Panc1 (cell line): ENCODE measurements at regions not wholly inside any gene's neighbourhood (a gene's known extent, or its start where the extent isn't known, plus 50 kb on each side); places are given as distances from the start of the nearest gene placed in this dataset.

Experiments
- ATAC-seq: fragments of 200-7000 bp; cut with Tn5 transposase; 2 replicates; pipeline ENCODE4 v1.9.1; 2020; ENCODE audit warnings: mild to moderate bottlenecking, moderate library complexity
- BruUV-seq: library from RNA; stranded (reverse); fragments of 400-500 nt; replicated peaks from 2 replicates; lab custom pipeline; 2021; lab: Mats Ljungman, UMichigan
- CTCF ChIA-PET: fragments of 300-600 bp; sonication (Branson Sonifier 250); formaldehyde crosslinking; loops from one replicate; lab custom pipeline; 2022; ENCODE audit warnings: antibody characterized with exemption; lab: Charles Lee
- POLR2A ChIA-PET: fragments of 300-600 bp; sonication (Branson Sonifier 250); formaldehyde crosslinking; loops from one replicate; lab custom pipeline; 2022; ENCODE audit warnings: antibody characterized with exemption; lab: Charles Lee
- DNase-seq: peaks from one replicate; pipeline ENCODE4 v3.0.0-alpha.2; 2010; ENCODE audit warnings: low read depth, low spot score
- H3K27ac ChIP-seq: 2 replicates; pipeline ENCODE4 v1.5.1; 2011; ENCODE audit warnings: mild to moderate bottlenecking, low read length, inconsistent platforms
- H3K27me3 ChIP-seq: fragments of 200-500 bp; sonication (Bioruptor generic); 2 replicates; pipeline ENCODE4 v1.6.0; 2014; ENCODE audit warnings: low read length, inconsistent platforms; ENCODE audit not compliant: control insufficient read depth, insufficient read depth
- H3K36me3 ChIP-seq: fragments of 200-500 bp; sonication (Bioruptor generic); 2 replicates; pipeline ENCODE4 v1.5.1; 2014; ENCODE audit warnings: inconsistent platforms, mild to moderate bottlenecking, low read length, moderate library complexity; ENCODE audit not compliant: control insufficient read depth, insufficient read depth
- H3K4me1 ChIP-seq: 2 replicates; pipeline ENCODE4 v1.5.1; 2011; ENCODE audit warnings: inconsistent platforms, mild to moderate bottlenecking, low read length, moderate library complexity; ENCODE audit not compliant: control insufficient read depth, insufficient read depth
- H3K4me3 ChIP-seq, 2 experiments: 2 replicates each; pipeline ENCODE4 v1.5.1; 2011 to 2012; ENCODE audit warnings: low read depth in 2 of 2, low read length in 2 of 2, mild to moderate bottlenecking in 2 of 2, inconsistent platforms in 1 of 2, moderate library complexity in 1 of 2
- H3K9me3 ChIP-seq: fragments of 200-500 bp; sonication (Bioruptor generic); 2 replicates; pipeline ENCODE4 v1.5.1; 2014; ENCODE audit warnings: low read depth, mild to moderate bottlenecking, inconsistent platforms, low read length, moderate library complexity; ENCODE audit not compliant: control insufficient read depth, insufficient read depth
- CTCF ChIP-seq: fragments of 450-650 bp; IDR thresholded peaks from 2 replicates; pipeline ENCODE4 v1.5.1; 2017; ENCODE audit warnings: mild to moderate bottlenecking
- POLR2AphosphoS5 ChIP-seq: IDR thresholded peaks from 2 replicates; pipeline ENCODE4 v1.6.1; 2012; ENCODE audit warnings: mild to moderate bottlenecking, low read depth, low read length, moderate library complexity
- REST ChIP-seq, 2 experiments: IDR thresholded peaks; 2 replicates each; pipeline ENCODE4 v1.6.1; 2011 to 2012; ENCODE audit warnings: low read depth in 2 of 2, control low read depth in 1 of 2, low read length in 1 of 2, mild to moderate bottlenecking in 1 of 2, moderate library complexity in 1 of 2; ENCODE audit not compliant: insufficient read depth in 1 of 2
- SIN3A ChIP-seq: IDR thresholded peaks from 2 replicates; pipeline ENCODE4 v1.6.1; 2012; ENCODE audit warnings: low read depth, mild to moderate bottlenecking, low read length, moderate library complexity, borderline replicate concordance; ENCODE audit not compliant: insufficient read depth
- TCF7L2 ChIP-seq: IDR thresholded peaks from 2 replicates; pipeline ENCODE4 v1.6.1; 2011; ENCODE audit warnings: mild to moderate bottlenecking, low read depth, low read length, inconsistent platforms
- in situ Hi-C: cut with HindIII; loops from 2 replicates; pipeline ENCODE4 v1.10.0; 2016; ENCODE audit warnings: low sequenced_read_pairs, low pct_unique_long_range_greater_than_20kb
- intact Hi-C: fragments of 100-400 bp; cut with micrococcal nuclease; formaldehyde crosslinking; loops from one replicate; pipeline ENCODE4 v1.10.0; 2022; ENCODE audit not compliant: unreplicated experiment

GRCh38 chr14:62313212-62313611, 551.0 kb downstream of the SNAPC1 start:
- no peak for ATAC-seq
- H3K36me3 ChIP-seq: no peaks in the 10 kb centered on the region
- in situ Hi-C loops (no loop called here), intact Hi-C loops (no loop called here)
- ChIA-PET POLR2A (no interaction called here), CTCF (no interaction called here)
- no peak overlapping the region for H3K27ac ChIP-seq
- no peak for DNase-seq
- TF ChIP-seq REST (IDR thresholded peaks at IDR 0.05; ENCODE audit: insufficient read depth in 1 of 2, low read depth in 2 of 2, low read length in 1 of 2) (no peak), CTCF (no peak), SIN3A (no peak), TCF7L2 (no peak), POLR2AphosphoS5 (no peak)
- H3K4me3 ChIP-seq: no peak overlapping the region
- no TSS peak for BruUV-seq
- no peaks in the 10 kb centered on the region for H3K9me3 ChIP-seq
- H3K27me3 ChIP-seq: no peaks in the 10 kb centered on the region
- H3K4me1 ChIP-seq: no peaks in the 10 kb centered on the region

GRCh38 chr14:62314221-62314620, 552.0 kb downstream of the SNAPC1 start:
- CTCF ChIA-PET: no interaction called here
- DNase-seq: no peak
- no peaks in the 10 kb centered on the region for H3K27me3 ChIP-seq

More at GRCh38 chr14:62314221-62314620, 552.0 kb downstream of the SNAPC1 start:
- no TSS peak for BruUV-seq
- TF ChIP-seq TCF7L2 (no peak), REST (IDR thresholded peaks at IDR 0.05; ENCODE audit: insufficient read depth in 1 of 2, low read depth in 2 of 2, low read length in 1 of 2) (no peak), SIN3A (no peak), POLR2AphosphoS5 (no peak), CTCF (no peak)
- in situ Hi-C loops: no loop called here
- no peak for ATAC-seq
- Histone ChIP-seq H3K27ac (no peak overlapping the region), H3K36me3 (no peaks in the 10 kb centered on the region), H3K9me3 (no peaks in the 10 kb centered on the region), H3K4me3 (no peak overlapping the region), H3K4me1 (no peaks in the 10 kb centered on the region)
- POLR2A ChIA-PET: no interaction called here
- intact Hi-C loops: no loop called here
